ENCODE measurements at regions not wholly inside any gene's neighbourhood (a gene's known extent, or its start where the extent isn't known, plus 50 kb on each side); places are given as distances from the start of the nearest gene placed in this dataset.

DNA sequence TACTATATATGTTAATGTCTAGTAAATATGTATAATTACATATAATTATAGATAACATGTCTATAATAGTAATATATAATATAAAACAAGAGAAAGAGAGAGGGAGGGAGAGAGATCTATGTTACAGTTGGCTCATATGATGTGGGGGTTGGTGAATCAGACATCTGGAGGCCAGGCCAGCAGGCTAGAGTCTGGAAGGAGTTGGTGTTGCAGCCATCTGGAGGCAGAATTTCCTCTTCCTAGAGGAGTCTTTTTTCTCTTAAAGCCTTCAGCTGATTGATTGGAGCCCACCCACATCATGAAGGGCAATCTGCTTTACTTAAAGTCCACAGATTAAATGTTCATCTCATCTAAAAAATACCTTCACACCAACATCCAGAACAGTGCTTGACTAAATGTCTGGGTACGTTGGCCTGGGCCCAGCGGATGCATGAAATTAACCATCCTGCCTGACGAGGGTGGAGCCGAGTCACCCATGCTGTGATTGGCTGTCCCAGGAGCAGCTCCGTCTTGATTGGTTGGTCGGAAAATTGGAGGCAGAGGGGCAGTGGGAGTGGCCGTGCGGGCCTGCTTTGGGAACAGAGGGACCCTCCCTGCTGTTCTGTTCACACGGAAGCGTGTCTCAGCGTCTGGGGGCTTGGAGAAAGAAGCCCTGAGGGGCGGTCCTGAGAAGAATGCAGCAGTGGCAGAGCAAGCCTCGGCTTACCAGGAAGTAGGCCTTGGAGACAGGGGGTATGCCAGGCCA, 392.4 kb downstream of the QKI start:
- Histone ChIP-seq H3K4me1 (ENCODE audit: insufficient read depth, low read length) (peaks cover 7% of the 10 kb centered on the region; the same call in 1 of the 2 replicates), H3K36me3 (ENCODE audit: insufficient read depth, low read length) (no peaks in the 10 kb centered on the region), H3K9ac (ENCODE audit: low read depth, low read length) (no peak overlapping the region), H3K9me3 (ENCODE audit: control insufficient read depth, insufficient read depth, low read length) (no peaks in the 10 kb centered on the region; the same call in 1 of the 2 replicates)

DNA sequence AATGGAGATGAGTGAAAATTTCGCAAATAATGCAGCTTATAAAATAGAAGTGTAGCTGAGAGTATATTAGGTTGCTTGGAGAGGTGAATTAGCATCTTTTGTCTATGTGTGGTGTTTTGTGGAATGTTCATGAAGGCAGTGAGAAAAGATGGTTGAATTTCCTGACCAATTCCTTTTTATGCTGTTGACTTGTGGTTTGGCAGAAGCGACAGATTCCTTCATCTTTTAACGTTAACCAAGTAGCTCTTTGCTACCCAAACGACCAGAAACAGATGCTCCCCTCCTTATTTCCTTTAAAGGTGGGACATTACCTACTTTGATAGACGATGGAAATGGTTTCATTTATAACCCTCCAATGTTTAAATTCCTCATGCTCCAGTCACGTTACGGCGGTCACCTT, 390.5 kb downstream of the QKI start:
- Histone ChIP-seq H3K4me1 (ENCODE audit: insufficient read depth, low read length) (peaks cover 4% of the 10 kb centered on the region; the same call in 1 of the 2 replicates), H3K36me3 (ENCODE audit: insufficient read depth, low read length) (no peaks in the 10 kb centered on the region), H3K9me3 (ENCODE audit: control insufficient read depth, insufficient read depth, low read length) (no peaks in the 10 kb centered on the region; the same call in 1 of the 2 replicates), H3K9ac (ENCODE audit: low read depth, low read length) (no peak overlapping the region)

DNA sequence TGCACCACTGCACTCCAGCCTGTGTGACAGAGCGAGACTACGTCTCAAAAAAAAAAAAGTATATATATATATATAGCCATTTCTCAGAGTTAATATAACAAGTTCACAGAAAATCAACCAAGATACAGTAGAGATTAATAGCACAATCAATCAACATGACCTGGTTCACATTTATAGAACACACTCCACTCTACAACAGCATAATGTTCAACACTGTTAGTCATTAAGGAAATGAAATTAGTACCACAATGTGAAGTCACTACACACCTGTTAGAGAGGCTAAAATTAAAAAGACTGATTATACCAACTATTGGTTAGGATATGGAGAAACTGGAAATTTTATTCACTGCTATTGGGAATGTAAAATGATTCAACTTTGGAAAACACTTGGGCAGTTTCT, 387.7 kb downstream of the QKI start:
- Histone ChIP-seq H3K4me1 (ENCODE audit: insufficient read depth, low read length) (peaks cover 4% of the 10 kb centered on the region; the same call in 1 of the 2 replicates), H3K9me3 (ENCODE audit: control insufficient read depth, insufficient read depth, low read length) (no peaks in the 10 kb centered on the region; the same call in 1 of the 2 replicates), H3K9ac (ENCODE audit: low read depth, low read length) (no peak overlapping the region), H3K36me3 (ENCODE audit: insufficient read depth, low read length) (no peaks in the 10 kb centered on the region)

DNA sequence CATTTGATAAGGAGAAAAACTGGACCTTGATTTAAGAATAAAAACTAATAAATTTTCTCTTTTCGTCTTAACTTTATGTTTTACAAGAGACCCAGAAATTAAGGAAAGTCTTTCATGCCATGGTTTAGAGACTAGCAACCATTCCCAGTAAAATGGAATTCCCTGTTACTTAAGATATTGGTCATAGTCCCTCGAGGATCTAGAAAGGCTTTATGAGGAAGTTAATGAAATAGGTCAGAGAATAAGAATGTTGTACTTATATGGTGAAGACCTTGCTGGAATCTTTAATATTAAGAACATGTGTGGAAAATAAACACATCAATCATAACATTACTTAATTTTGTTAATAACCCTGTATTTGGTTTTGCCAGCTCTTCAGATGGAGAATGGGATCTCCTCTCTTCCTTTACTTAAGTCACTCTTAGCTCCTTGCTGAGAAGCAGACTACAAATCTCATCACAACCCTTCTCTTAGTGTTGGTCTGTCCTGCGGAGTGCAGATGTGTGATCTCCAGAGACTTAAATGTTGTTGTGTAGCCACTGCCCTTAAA, 382.9 kb downstream of the QKI start:
- H3K4me1 ChIP-seq (ENCODE audit: insufficient read depth, low read length) = peaks cover 8% of the 10 kb centered on the region
- H3K9me3 ChIP-seq (ENCODE audit: control insufficient read depth, insufficient read depth, low read length) = no peaks in the 10 kb centered on the region
- no peaks in the 10 kb centered on the region for H3K36me3 ChIP-seq (ENCODE audit: insufficient read depth, low read length)
- H3K9ac ChIP-seq (ENCODE audit: low read depth, low read length) = no peak overlapping the region

DNA sequence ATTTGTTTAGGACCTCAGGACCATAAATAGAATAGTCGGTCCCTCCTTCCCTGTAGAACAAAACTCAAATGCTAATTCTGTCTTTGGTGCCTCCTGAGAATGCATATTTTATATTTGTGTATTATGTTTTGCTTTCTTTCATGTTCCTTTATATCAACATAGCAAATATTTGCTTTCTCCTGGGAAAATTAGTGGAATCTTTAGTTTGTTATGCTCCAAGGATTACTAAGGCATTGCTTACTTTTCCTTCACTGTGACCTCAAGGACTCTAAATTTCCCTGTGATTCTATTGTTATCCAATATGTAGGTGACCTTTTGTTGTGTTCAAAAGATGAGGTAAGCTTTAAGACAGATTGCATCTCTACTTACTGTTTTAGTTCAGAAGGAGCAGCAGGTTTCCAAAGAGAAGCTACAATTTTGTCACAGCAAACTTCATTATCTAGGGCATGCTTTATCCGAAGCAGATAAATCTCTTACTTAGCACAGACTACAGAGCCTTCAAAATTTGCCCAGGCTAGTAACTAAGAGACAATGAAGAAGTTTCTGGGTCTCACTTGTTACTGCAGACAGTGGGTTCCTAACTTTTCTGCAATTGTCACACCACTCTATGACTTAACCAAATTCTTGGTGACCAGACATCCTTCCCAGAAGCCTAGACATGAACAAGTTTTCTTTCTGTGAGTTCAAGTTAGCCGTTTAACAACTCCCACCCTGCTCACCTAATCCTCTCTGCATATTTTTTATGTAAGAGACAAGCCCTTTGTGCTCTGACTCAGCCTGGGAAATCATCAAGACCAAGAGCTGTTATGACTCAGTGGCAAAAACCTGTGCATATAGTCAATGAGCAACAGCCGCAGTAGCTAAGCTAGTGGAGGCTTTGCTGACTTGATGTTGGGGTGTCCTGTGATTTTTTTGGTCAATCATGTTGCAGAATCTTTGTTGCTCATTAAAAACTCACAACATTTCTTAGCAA, 378.8 kb downstream of the QKI start:
- Histone ChIP-seq H3K9me3 (ENCODE audit: control insufficient read depth, insufficient read depth, low read length) (no peaks in the 10 kb centered on the region; the same call in 1 of the 2 replicates), H3K4me1 (ENCODE audit: insufficient read depth, low read length) (peaks cover 8% of the 10 kb centered on the region), H3K9ac (ENCODE audit: low read depth, low read length) (no peak overlapping the region), H3K36me3 (ENCODE audit: insufficient read depth, low read length) (no peaks in the 10 kb centered on the region)

DNA sequence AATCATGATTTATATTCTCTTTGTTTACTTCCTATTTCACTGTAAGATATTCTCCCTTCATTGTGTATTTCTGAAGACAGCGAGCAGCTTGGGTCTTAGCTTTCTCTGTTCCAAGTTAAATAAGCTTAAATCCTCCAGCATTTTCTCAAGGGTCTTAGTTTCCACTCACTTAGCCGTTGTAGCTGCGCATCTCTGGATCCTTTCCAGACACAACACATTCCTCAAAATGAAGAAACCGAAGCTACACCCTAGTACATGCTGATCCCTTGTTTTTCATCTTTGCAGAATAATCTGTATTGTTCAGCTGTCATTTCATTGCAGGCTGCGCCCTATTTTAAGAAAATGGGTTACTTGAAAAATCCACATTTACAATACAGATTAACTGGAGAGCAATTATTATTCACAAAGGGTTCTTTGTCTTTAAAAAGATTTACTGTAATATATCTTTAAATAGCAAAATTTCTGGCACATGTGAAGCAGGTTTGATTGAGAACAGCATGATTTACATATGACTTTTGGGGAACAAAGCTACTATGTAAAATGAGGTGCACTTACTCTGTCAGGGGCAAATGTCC, 375.8 kb downstream of the QKI start:
- no peak overlapping the region for H3K9ac ChIP-seq (ENCODE audit: low read depth, low read length)
- H3K36me3 ChIP-seq (ENCODE audit: insufficient read depth, low read length) = no peaks in the 10 kb centered on the region
- peaks cover 8% of the 10 kb centered on the region for H3K4me1 ChIP-seq (ENCODE audit: insufficient read depth, low read length)
- H3K9me3 ChIP-seq (ENCODE audit: control insufficient read depth, insufficient read depth, low read length) = no peaks in the 10 kb centered on the region; the same call in 1 of the 2 replicates

DNA sequence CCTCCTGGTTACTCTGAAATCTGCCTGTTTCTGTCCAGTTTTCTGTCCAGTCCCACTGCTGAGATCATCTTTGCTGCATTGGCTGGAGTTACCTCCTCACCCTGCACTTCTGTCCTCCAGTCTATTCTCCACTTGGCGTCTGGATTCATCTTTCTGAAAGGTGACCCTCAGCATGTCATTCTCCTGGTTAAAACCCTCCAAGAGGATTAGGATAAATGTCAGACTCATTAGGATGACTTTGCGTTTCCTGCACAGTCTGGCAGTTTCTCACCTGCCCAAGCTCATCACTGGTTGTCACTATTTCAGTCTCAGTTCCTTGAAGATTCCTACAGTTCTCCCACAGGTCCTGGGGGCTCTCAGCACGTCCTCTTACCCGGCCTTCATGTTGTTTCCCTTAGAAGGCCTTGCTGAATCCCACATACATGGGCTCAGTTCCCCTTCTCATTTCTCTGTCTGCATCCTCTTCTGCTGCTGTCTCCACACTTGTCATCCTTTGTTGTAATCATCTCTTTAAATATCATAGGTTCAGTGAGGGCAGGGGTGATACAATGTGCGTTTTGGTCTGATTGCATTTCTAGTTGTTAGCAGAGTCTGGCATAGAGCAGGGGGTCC, 374.8 kb downstream of the QKI start:
- no peaks in the 10 kb centered on the region for H3K36me3 ChIP-seq (ENCODE audit: insufficient read depth, low read length)
- no peak overlapping the region for H3K9ac ChIP-seq (ENCODE audit: low read depth, low read length)
- H3K9me3 ChIP-seq (ENCODE audit: control insufficient read depth, insufficient read depth, low read length) = no peaks in the 10 kb centered on the region; the same call in 1 of the 2 replicates
- peaks cover 8% of the 10 kb centered on the region for H3K4me1 ChIP-seq (ENCODE audit: insufficient read depth, low read length)

DNA sequence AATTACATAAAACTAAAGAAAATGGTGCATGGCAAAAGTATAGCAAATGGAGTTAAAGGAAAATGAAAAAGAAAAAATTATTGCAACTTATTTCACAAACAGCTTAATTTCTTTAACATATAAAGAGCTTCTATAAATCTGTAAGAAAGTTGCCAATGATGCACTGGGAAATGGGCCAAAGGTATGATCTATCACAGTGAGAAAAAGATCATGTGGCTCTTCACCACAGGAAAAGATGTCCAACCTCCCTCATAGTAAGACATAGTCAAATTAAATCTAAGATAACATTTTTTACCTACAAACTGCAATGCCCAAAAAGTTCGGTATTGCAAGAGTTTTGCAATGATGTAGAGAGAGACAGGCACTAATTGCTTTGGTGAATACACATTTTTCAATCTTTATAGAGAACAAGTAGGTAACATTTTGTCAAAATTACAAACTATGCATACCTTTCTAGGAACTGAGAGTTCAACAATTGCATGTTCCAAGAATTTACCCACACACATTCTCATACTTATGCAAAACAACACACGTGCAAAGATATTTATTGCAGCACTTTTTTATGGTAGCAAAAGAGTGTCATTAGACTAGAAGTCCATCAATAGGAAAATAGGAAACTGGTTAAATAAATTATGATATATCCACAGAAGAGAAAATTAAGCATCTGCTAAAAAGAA, 372.6 kb downstream of the QKI start:
- no peaks in the 10 kb centered on the region for H3K4me1 ChIP-seq (ENCODE audit: insufficient read depth, low read length)
- H3K9me3 ChIP-seq (ENCODE audit: control insufficient read depth, insufficient read depth, low read length) = no peaks in the 10 kb centered on the region; the same call in 1 of the 2 replicates
- no peaks in the 10 kb centered on the region for H3K36me3 ChIP-seq (ENCODE audit: insufficient read depth, low read length)
- H3K9ac ChIP-seq (ENCODE audit: low read depth, low read length) = no peak overlapping the region

DNA sequence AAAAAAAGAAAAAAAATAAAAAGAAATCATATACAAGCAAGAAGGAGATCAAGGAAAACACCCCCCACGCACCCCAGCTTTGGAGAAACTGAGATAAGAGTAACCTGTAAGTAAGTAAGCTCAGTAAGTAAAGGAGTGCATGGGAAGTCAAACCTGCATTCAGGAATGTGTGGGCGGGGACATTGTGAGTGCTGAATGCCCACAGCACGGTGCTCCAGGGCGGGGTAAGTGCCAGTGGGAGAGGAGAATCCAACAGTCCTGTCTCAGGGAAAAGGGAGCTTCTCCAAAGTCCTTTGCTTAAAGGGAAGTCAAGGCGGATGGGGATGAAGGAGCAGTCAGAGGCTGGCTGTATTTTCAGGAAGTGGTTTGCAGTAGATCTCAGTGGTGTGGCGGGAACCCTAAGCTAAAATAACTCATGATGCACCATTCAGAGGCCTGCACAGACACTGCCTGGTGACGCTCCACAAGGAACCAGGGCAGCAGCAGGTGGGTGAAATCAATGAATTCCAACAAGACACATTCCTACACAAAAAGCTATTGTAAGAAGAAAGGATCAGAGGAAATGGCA, 368.0 kb downstream of the QKI start:
- no peaks in the 10 kb centered on the region for H3K36me3 ChIP-seq (ENCODE audit: insufficient read depth, low read length)
- no peak overlapping the region for H3K9ac ChIP-seq (ENCODE audit: low read depth, low read length)
- H3K4me1 ChIP-seq (ENCODE audit: insufficient read depth, low read length) = peaks cover 8% of the 10 kb centered on the region; the same call in 1 of the 2 replicates
- no peaks in the 10 kb centered on the region for H3K9me3 ChIP-seq (ENCODE audit: control insufficient read depth, insufficient read depth, low read length)

DNA sequence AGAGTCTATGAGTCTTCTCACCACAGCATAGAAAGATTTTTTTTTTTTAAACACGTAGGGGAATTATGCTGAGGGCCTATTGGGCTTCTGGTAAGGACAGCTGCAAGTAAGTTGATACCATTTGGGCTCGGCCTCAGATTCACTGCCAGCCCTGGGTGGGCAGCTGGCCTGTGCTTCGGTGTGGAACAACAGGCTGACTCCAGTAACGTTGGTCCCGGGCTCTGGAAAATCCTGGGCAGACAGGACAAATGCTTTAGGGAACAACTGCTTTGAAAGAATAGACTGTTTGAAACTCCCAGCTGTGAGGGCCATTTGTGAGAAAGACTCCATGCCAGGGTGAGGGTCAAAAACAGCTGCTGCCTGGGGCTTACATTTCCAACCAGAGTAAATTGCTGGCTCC, 366.5 kb downstream of the QKI start:
- H3K9ac ChIP-seq (ENCODE audit: low read depth, low read length) = no peak overlapping the region
- peaks cover 8% of the 10 kb centered on the region; the same call in 1 of the 2 replicates for H3K4me1 ChIP-seq (ENCODE audit: insufficient read depth, low read length)
- H3K36me3 ChIP-seq (ENCODE audit: insufficient read depth, low read length) = no peaks in the 10 kb centered on the region
- no peaks in the 10 kb centered on the region for H3K9me3 ChIP-seq (ENCODE audit: control insufficient read depth, insufficient read depth, low read length)

DNA sequence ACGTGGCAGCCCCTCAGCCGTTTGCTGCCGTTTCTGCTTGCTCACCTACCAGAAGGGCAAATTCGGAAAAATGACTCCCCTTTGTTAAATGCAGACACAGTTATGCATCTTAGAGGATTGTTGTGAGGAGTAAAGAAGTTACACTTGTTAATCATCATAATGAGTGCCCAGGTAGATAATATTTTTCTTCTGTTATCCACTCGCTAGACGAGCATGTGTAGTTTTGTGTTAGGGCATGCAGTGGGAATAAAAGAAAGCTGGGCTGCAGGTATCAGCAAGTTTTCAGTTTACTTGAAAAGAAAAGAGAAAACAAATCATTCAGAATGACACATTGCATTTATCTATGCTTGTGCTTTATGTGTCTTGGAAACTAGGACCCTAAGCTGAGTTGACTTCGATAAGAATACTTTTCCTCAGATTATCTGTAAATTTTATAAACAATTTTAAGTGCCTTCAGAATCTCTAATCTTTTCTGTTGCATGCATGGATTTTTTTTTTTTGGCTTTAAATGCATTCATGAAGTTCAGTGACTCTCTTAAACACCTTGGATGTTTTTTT, 365.3 kb downstream of the QKI start:
- Histone ChIP-seq H3K4me1 (ENCODE audit: insufficient read depth, low read length) (peaks cover 8% of the 10 kb centered on the region; the same call in 1 of the 2 replicates), H3K9ac (ENCODE audit: low read depth, low read length) (no peak overlapping the region), H3K36me3 (ENCODE audit: insufficient read depth, low read length) (no peaks in the 10 kb centered on the region), H3K9me3 (ENCODE audit: control insufficient read depth, insufficient read depth, low read length) (no peaks in the 10 kb centered on the region)

DNA sequence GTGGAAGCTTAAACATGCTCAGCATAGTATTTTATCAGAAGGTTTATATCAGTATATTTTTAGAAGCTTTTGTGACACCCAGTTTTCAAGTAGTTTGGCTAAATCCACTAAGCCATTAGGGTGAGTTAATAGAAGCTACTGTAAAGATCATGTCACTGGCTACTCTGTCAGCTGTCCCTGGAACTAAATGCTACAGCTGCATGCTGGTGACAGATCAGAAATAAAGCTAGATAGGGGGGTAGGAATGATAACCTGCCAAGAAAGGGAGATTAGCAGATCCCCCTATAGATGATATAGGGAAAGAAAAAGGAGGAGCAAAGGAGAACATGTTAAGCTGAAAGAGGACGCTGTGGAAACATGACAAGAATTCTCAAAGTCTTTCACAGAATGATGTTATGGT, 363.2 kb downstream of the QKI start:
- Histone ChIP-seq H3K4me1 (ENCODE audit: insufficient read depth, low read length) (peaks cover 8% of the 10 kb centered on the region; the same call in 1 of the 2 replicates), H3K9ac (ENCODE audit: low read depth, low read length) (no peak overlapping the region), H3K9me3 (ENCODE audit: control insufficient read depth, insufficient read depth, low read length) (no peaks in the 10 kb centered on the region), H3K36me3 (ENCODE audit: insufficient read depth, low read length) (no peaks in the 10 kb centered on the region)
